HG03280 (cell line): ENCODE measurements at regions not wholly inside any gene's neighbourhood (a gene's known extent, or its start where the extent isn't known, plus 50 kb on each side); places are given as distances from the start of the nearest gene placed in this dataset.

Source experiments
- ATAC-seq: cut with Tn5 transposase; IDR thresholded peaks from one replicate; pipeline ENCODE4 v1.9.1; 2021; ENCODE audit warnings: mild to moderate bottlenecking, moderate library complexity; ENCODE audit not compliant: unreplicated experiment

- ATAC-seq: no peak
These were observed 626.1 kb downstream of the PTPRC start for GRCh38 chr1:199264911-199265310.

GRCh38 chr1:199265319-199265718, 626.5 kb downstream of the PTPRC start:
- ATAC-seq: no peak

GRCh38 chr1:199269241-199269640, 630.4 kb downstream of the PTPRC start:
- no peak for ATAC-seq

- no peak for ATAC-seq
These were observed 633.3 kb downstream of the PTPRC start for GRCh38 chr1:199272139-199272544.

- ATAC-seq: no peak
These were observed 633.8 kb downstream of the PTPRC start for GRCh38 chr1:199272628-199273086.

- no peak for ATAC-seq
These were observed 635.1 kb downstream of the PTPRC start for GRCh38 chr1:199273837-199274379.

GRCh38 chr1:199279067-199279466, 640.2 kb downstream of the PTPRC start:
- ATAC-seq: no peak

- no peak for ATAC-seq
These were observed 641.2 kb downstream of the PTPRC start for GRCh38 chr1:199279872-199280645.

GRCh38 chr1:199282751-199283305, 644.0 kb downstream of the PTPRC start:
- ATAC-seq: no peak

- ATAC-seq: no peak
These were observed 645.0 kb downstream of the PTPRC start for GRCh38 chr1:199283794-199284193.

GRCh38 chr1:199287206-199287605, 648.4 kb downstream of the PTPRC start:
- no peak for ATAC-seq

GRCh38 chr1:199287647-199288046, 648.8 kb downstream of the PTPRC start:
- no peak for ATAC-seq

- ATAC-seq: no peak
These were observed 651.3 kb downstream of the PTPRC start for GRCh38 chr1:199290186-199290585.

GRCh38 chr1:199291022-199291740, 652.3 kb downstream of the PTPRC start:
- no peak for ATAC-seq

- no peak for ATAC-seq
These were observed 654.1 kb downstream of the PTPRC start for GRCh38 chr1:199292896-199293295.

- ATAC-seq: no peak
These were observed 656.3 kb downstream of the PTPRC start for GRCh38 chr1:199295107-199295506.

GRCh38 chr1:199297174-199297573, 658.3 kb downstream of the PTPRC start:
- ATAC-seq: no peak

- no peak for ATAC-seq
These were observed 659.0 kb downstream of the PTPRC start for GRCh38 chr1:199297887-199298286.

- no peak for ATAC-seq
These were observed 660.0 kb downstream of the PTPRC start for GRCh38 chr1:199298825-199299224.

- ATAC-seq: no peak
These were observed 662.8 kb downstream of the PTPRC start for GRCh38 chr1:199301472-199302217.

GRCh38 chr1:199302554-199302953, 663.7 kb downstream of the PTPRC start:
- no peak for ATAC-seq
